ENCODE measurements at regions not wholly inside any gene's neighbourhood (a gene's known extent, or its start where the extent isn't known, plus 50 kb on each side); places are given as distances from the start of the nearest gene placed in this dataset.

- no peak overlapping the region for H3K4me3 ChIP-seq
- ATAC-seq: no peak
- H3K36me3 ChIP-seq: no peaks in the 10 kb centered on the region
- no peaks in the 10 kb centered on the region for H3K27me3 ChIP-seq
- peaks cover 0 to 31% (median 0%) of the 10 kb centered on the region in 3 donors for H3K4me1 ChIP-seq
- TF ChIP-seq POLR2AphosphoS5 (IDR thresholded peaks at IDR 0.05) (no peak), CTCF (IDR thresholded peaks at IDR 0.05) (no peak), POLR2A (IDR thresholded peaks at IDR 0.05) (no peak), EP300 (IDR thresholded peaks at IDR 0.05) (no peak)
- H3K9me3 ChIP-seq: no peaks in the 10 kb centered on the region
- no peak overlapping the region for H3K27ac ChIP-seq
- WGBS, 2 donors (ENCODE audit: low coverage in 1 of 2): 70% methylated on average over 2 of the region's 3 CpGs; no CpG with 5 or more reads in 1 of the 2 donors
Observed at GRCh38 chr10:121294630-121295029, 303.6 kb downstream of the FGFR2 start.

DNA sequence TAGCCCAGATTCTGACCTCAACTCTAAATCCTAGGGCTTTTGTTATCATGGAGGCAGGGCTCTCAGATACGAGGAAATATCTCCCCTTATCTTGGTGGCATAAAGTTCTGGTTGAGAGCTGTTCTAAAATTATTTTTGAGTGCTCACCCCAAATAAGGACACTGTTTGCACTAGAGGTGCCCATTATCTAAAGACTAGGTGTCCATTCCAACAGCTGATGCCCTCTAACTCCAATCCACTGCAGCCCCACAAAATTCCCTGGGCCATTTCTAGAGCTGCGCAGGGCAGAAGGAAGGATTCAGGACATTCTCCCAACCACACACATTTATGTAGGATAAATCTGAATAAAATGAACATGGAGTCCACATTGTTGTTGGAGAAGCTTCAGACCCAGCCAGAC is 301.9 kb downstream of the FGFR2 start:
- no peak for TF ChIP-seq POLR2A (IDR thresholded peaks at IDR 0.05)
- TF ChIP-seq CTCF (IDR thresholded peaks at IDR 0.05): no peak
- TF ChIP-seq POLR2AphosphoS5 (IDR thresholded peaks at IDR 0.05): no peak
- TF ChIP-seq EP300 (IDR thresholded peaks at IDR 0.05): no peak
- H3K27ac ChIP-seq: no peak overlapping the region
- no peak for ATAC-seq
- no peaks in the 10 kb centered on the region for H3K36me3 ChIP-seq
- H3K9me3 ChIP-seq: no peaks in the 10 kb centered on the region
- no peak overlapping the region for H3K4me3 ChIP-seq
- peaks cover 0 to 37% (median 0%) of the 10 kb centered on the region in 3 donors for H3K4me1 ChIP-seq
- 62 to 75% methylated on average over 1 to 2 of the region's 2 CpGs for WGBS, 2 donors (ENCODE audit: low coverage in 1 of 2)
- no peaks in the 10 kb centered on the region for H3K27me3 ChIP-seq

GRCh38 chr10:121296881-121297585 is 301.2 kb downstream of the FGFR2 start:
- Histone ChIP-seq H3K36me3 (no peaks in the 10 kb centered on the region), H3K4me1 (peaks cover 0 to 39% (median 0%) of the 10 kb centered on the region in 3 donors), H3K27me3 (no peaks in the 10 kb centered on the region), H3K4me3 (no peak overlapping the region), H3K27ac (no peak overlapping the region), H3K9me3 (no peaks in the 10 kb centered on the region)
- 60 to 73% methylated on average over 1 to 2 of the region's 2 CpGs for WGBS, 2 donors (ENCODE audit: low coverage in 1 of 2)
- TF ChIP-seq CTCF (IDR thresholded peaks at IDR 0.05) (no peak), EP300 (IDR thresholded peaks at IDR 0.05) (no peak), POLR2A (IDR thresholded peaks at IDR 0.05) (no peak), POLR2AphosphoS5 (IDR thresholded peaks at IDR 0.05) (no peak)
- no peak for ATAC-seq

DNA sequence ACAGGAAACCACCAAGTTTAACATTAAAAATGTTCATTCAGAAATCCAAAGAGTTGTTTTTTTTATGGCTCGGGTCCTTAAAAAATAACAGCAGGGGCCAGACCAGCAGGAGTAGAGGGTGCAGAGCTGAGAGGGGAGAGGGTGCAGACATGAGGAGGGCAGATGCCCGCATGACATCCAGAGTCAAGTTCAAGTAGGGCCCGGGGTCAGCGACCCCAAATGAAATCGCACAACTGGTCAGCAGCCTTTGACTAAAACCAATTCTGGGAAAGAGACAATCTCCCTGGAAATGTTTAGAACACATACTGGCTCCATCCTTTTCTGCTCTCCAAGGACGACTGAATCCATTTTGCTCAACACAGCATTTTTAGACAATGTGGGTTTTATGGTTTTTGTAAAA is 297.5 kb downstream of the FGFR2 start:
- no peak for ATAC-seq
- Histone ChIP-seq H3K9me3 (no peaks in the 10 kb centered on the region), H3K4me1 (peaks cover 0 to 8% (median 0%) of the 10 kb centered on the region in 3 donors), H3K27me3 (no peaks in the 10 kb centered on the region), H3K4me3 (no peak overlapping the region), H3K36me3 (no peaks in the 10 kb centered on the region), H3K27ac (no peak overlapping the region)
- TF ChIP-seq EP300 (IDR thresholded peaks at IDR 0.05): no peak
- no peak for TF ChIP-seq CTCF (IDR thresholded peaks at IDR 0.05)
- TF ChIP-seq POLR2AphosphoS5 (IDR thresholded peaks at IDR 0.05): no peak
- TF ChIP-seq POLR2A (IDR thresholded peaks at IDR 0.05): no peak
- 79 to 94% methylated on average over 4 of the region's 6 CpGs for WGBS, 2 donors (ENCODE audit: low coverage in 1 of 2)

DNA sequence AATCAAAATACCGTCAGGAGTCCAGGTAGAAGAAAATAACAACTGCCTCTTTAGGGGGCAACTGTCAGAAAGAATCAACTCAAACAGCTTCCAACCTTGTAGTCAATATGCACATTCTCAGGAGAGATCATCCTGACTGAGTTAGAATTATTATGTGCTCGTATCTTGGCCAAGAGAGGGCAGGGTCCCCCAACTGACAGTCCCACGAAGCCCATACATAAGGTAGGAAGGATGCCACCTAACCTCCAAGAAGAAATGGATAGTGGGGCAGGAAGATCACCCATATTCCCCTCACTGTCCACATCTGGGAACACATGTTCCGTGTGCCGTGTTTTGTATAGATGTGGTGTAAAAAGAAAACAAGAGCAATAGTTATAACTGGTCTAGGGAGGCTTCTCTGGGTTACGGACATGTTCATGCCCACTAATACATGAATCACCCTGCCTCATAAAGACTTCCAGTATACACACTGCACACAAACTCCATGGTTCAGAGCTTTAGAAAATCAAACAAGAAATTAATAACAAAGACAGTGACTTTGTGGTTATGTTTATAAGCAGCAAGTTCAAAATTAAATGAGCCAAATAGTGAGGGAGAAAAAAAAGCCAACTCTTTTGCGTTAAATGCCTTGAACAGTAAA is 295.6 kb downstream of the FGFR2 start:
- Histone ChIP-seq H3K36me3 (no peaks in the 10 kb centered on the region), H3K9me3 (no peaks in the 10 kb centered on the region), H3K27me3 (no peaks in the 10 kb centered on the region), H3K4me1 (peaks cover 0 to 7% (median 0%) of the 10 kb centered on the region in 3 donors), H3K4me3 (no peak overlapping the region), H3K27ac (no peak overlapping the region)
- WGBS, 2 donors (ENCODE audit: low coverage in 1 of 2): 66 to 85% methylated on average over 3 to 7 of the region's 7 CpGs
- TF ChIP-seq EP300 (IDR thresholded peaks at IDR 0.05) (no peak), POLR2A (IDR thresholded peaks at IDR 0.05) (no peak), CTCF (IDR thresholded peaks at IDR 0.05) (no peak), POLR2AphosphoS5 (IDR thresholded peaks at IDR 0.05) (no peak)
- no peak for ATAC-seq

Measured in gastroesophageal sphincter (tissue), 4 donors.